ENCODE measurements at regions not wholly inside any gene's neighbourhood (a gene's known extent, or its start where the extent isn't known, plus 50 kb on each side); places are given as distances from the start of the nearest gene placed in this dataset.

DNA sequence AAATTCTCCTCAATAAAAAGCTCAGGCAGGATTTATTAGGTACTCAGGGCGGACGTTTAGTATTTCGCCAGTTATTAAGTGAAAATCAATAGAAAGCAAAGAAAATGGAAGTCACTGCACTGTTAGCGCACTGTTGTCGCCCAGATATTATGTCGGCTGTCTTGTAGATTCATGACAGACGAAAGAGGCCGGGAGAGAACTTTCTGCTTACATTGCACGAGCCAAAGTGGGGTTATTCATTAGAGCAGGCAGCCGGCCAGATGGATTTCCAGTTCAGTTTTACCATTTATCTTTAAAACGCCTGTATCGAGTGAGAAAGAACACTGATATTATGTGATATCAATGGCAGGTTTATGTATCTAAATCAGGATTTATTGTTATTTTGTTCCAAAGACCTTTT is 866.0 kb upstream of the NR2F2 start:
- Histone ChIP-seq H2BK15ac (ENCODE audit: low read length) (no peak overlapping the region), H3K27ac (ENCODE audit: low read depth, low read length) (no peak overlapping the region), H2BK12ac (ENCODE audit: low read depth, low read length) (no peak overlapping the region), H4K5ac (ENCODE audit: insufficient read length, low read depth, low read length) (no peak overlapping the region), H3K4me3 (ENCODE audit: extremely low read depth in 1 of 4, insufficient read depth in 2 of 4, low read depth in 3 of 4, low read length in 4 of 4) (no peak overlapping the region), H3K23ac (ENCODE audit: insufficient read length) (no peak overlapping the region), H4K91ac (replicated peaks; ENCODE audit: insufficient read length, low read length) (no peak overlapping the region), H3K56ac (replicated peaks; ENCODE audit: insufficient read length, low read depth, low read length) (no peak overlapping the region), H2BK20ac (ENCODE audit: low read length) (no peak overlapping the region), H3K23me2 (ENCODE audit: low read depth, low read length) (no peaks in the 10 kb centered on the region), H2BK120ac (replicated peaks; ENCODE audit: low read depth, low read length) (no peak overlapping the region), H3K4me1 (replicated peaks in 1 of 4; ENCODE audit: control insufficient read depth in 3 of 4, insufficient read depth in 4 of 4, low read length in 3 of 4) (no peaks in the 10 kb centered on the region), H3K18ac (ENCODE audit: extremely low read depth, low read length) (no peak overlapping the region), H3K4me2 (ENCODE audit: insufficient read depth in 1 of 2, low read depth in 2 of 2, low read length in 2 of 2) (no peak overlapping the region), H3K4ac (replicated peaks; ENCODE audit: insufficient read length, low read depth, low read length) (no peak overlapping the region), H3K79me1 (ENCODE audit: low read depth, low read length) (no peaks in the 10 kb centered on the region), H3K27me3 (replicated peaks in 1 of 4; ENCODE audit: control insufficient read depth in 3 of 4, extremely low read depth in 1 of 4, insufficient read depth in 3 of 4, low read length in 3 of 4) (peaks cover 0 to 1% (median 0%) of the 10 kb centered on the region in 4 experiments; a peak in 1 of 7 replicates), H3K14ac (ENCODE audit: insufficient read length) (no peak overlapping the region), H3K9me3 (ENCODE audit: insufficient read depth in 2 of 2, low read depth in 1 of 2, low read length in 1 of 2) (no peaks in the 10 kb centered on the region), H2AFZ (ENCODE audit: low read length) (no peak overlapping the region), H2AK5ac (ENCODE audit: low read depth, low read length) (no peak overlapping the region), H3K79me2 (ENCODE audit: control insufficient read depth in 1 of 2, insufficient read depth in 2 of 2, low read length in 2 of 2) (no peaks in the 10 kb centered on the region), H4K20me1 (replicated peaks in 1 of 2; ENCODE audit: control insufficient read depth in 1 of 2, insufficient read depth in 2 of 2, low read length in 2 of 2) (no peaks in the 10 kb centered on the region), H2BK5ac (ENCODE audit: low read depth, low read length) (no peak overlapping the region), H3K9ac (replicated peaks in 1 of 4; ENCODE audit: extremely low read depth in 1 of 4, low read depth in 3 of 4, low read length in 3 of 4) (no peak overlapping the region), H4K8ac (ENCODE audit: extremely low read depth, insufficient read depth, low read length) (no peak overlapping the region), H3K36me3 (ENCODE audit: control insufficient read depth in 2 of 4, insufficient read depth in 4 of 4, low read length in 3 of 4) (no peaks in the 10 kb centered on the region)
- 92% methylated on average over 12 of the region's 12 CpGs; no CpG with 5 or more reads in 1 of the 2 experiments for WGBS, 2 experiments (ENCODE audit: extremely low coverage in 1 of 2, insufficient coverage in 1 of 2, insufficient read length in 1 of 2, insufficient replicate concordance in 2 of 2, low coverage in 1 of 2, low lambda C conversion rate in 2 of 2, missing lambda C conversion rate in 1 of 2)
- DNase-seq (ENCODE audit: low read depth in 1 of 2, low spot score in 2 of 2) (no peak), FAIRE-seq (no peak)
- ChIA-PET CTCF (ENCODE audit: partially characterized antibody) (interaction anchor here (0.6 to 1.3 kb wide), 3 partner anchors 16 to 1123 kb away, joined by 3 to 5 read pairs (median 4); no protein-coding TSS in a partner anchor), POLR2A (ENCODE audit: partially characterized antibody) (no interaction called here)
- TF ChIP-seq NRF1 (IDR thresholded peaks at IDR 0.05; ENCODE audit: low read depth, low read length) (no peak), GTF2F1 (IDR thresholded peaks at IDR 0.05; ENCODE audit: borderline replicate concordance, low read depth, low read length) (no peak), PHF8 (conservative IDR thresholded peaks at IDR 0.05; ENCODE audit: low read depth, low read length) (no peak), ASH2L (IDR thresholded peaks at IDR 0.05; ENCODE audit: low read length) (no peak), RAD21 (IDR thresholded peaks at IDR 0.05 in 1 of 2, conservative IDR thresholded peaks at IDR 0.05 in 1 of 2; ENCODE audit: low read depth in 2 of 2, low read length in 2 of 2) (no peak), EGR1 (IDR thresholded peaks at IDR 0.05; ENCODE audit: borderline replicate concordance, low read depth, low read length) (no peak), POLR2AphosphoS5 (IDR thresholded peaks at IDR 0.05; ENCODE audit: low read depth, low read length) (no peak), KDM1A (IDR thresholded peaks at IDR 0.05; ENCODE audit: borderline replicate concordance, low read length) (no peak), JUN (IDR thresholded peaks at IDR 0.05; ENCODE audit: low read depth, low read length) (no peak), TAF1 (IDR thresholded peaks at IDR 0.05; ENCODE audit: low read depth, low read length) (no peak), CHD1 (IDR thresholded peaks at IDR 0.05; ENCODE audit: low read depth, low read length) (no peak), CTBP2 (IDR thresholded peaks at IDR 0.05; ENCODE audit: borderline replicate concordance, insufficient read depth, insufficient read length, low read length) (no peak), CBX5 (IDR thresholded peaks at IDR 0.05; ENCODE audit: low read depth, low read length) (no peak), MAFK (IDR thresholded peaks at IDR 0.05; ENCODE audit: low read depth, low read length) (no peak), BACH1 (IDR thresholded peaks at IDR 0.05; ENCODE audit: low read length) (no peak)

Measured in H1 (cell line).